ENCODE measurements at regions not wholly inside any gene's neighbourhood (a gene's known extent, or its start where the extent isn't known, plus 50 kb on each side); places are given as distances from the start of the nearest gene placed in this dataset.

GRCh38 chr9:26695298-26695622, 197.3 kb downstream of the CAAP1 start:
- no peak overlapping the region for H3K27ac ChIP-seq
- no peak for DNase-seq
- no peaks in the 10 kb centered on the region for H3K27me3 ChIP-seq
- TF ChIP-seq CTCF (IDR thresholded peaks at IDR 0.05) (no peak), POLR2A (IDR thresholded peaks at IDR 0.05) (no peak)
- H3K4me1 ChIP-seq, result no peaks in the 10 kb centered on the region
- H3K36me3 ChIP-seq, result no peaks in the 10 kb centered on the region
- H3K9me3 ChIP-seq, result no peaks in the 10 kb centered on the region
- H3K4me3 ChIP-seq, result no peak overlapping the region
- intact Hi-C loops (cut with DNase I; ENCODE audit: low total_unique reads), result no loop called here

GRCh38 chr9:26694381-26695297, 198.0 kb downstream of the CAAP1 start:
- DNase-seq, result no peak
- Histone ChIP-seq H3K27me3 (no peaks in the 10 kb centered on the region), H3K4me1 (no peaks in the 10 kb centered on the region), H3K36me3 (no peaks in the 10 kb centered on the region), H3K4me3 (no peak overlapping the region), H3K27ac (no peak overlapping the region), H3K9me3 (no peaks in the 10 kb centered on the region)
- TF ChIP-seq POLR2A (IDR thresholded peaks at IDR 0.05) (no peak), CTCF (IDR thresholded peaks at IDR 0.05) (no peak)
- intact Hi-C loops (cut with DNase I; ENCODE audit: low total_unique reads), result no loop called here

- intact Hi-C loops (cut with DNase I; ENCODE audit: low total_unique reads), result no loop called here
- TF ChIP-seq CTCF (IDR thresholded peaks at IDR 0.05) (no peak), POLR2A (IDR thresholded peaks at IDR 0.05) (no peak)
- H3K27me3 ChIP-seq, result no peaks in the 10 kb centered on the region
- H3K4me1 ChIP-seq, result no peaks in the 10 kb centered on the region
- H3K4me3 ChIP-seq, result no peak overlapping the region
- no peaks in the 10 kb centered on the region for H3K9me3 ChIP-seq
- DNase-seq, result no peak
- no peaks in the 10 kb centered on the region for H3K36me3 ChIP-seq
- H3K27ac ChIP-seq, result no peak overlapping the region
Measured at GRCh38 chr9:26689041-26689440, 203.6 kb downstream of the CAAP1 start.

GRCh38 chr9:26687421-26687820, 205.2 kb downstream of the CAAP1 start:
- Histone ChIP-seq H3K4me1 (no peaks in the 10 kb centered on the region), H3K27ac (no peak overlapping the region), H3K4me3 (no peak overlapping the region), H3K9me3 (no peaks in the 10 kb centered on the region), H3K36me3 (no peaks in the 10 kb centered on the region), H3K27me3 (no peaks in the 10 kb centered on the region)
- intact Hi-C loops (cut with DNase I; ENCODE audit: low total_unique reads), result no loop called here
- no peak for DNase-seq
- TF ChIP-seq CTCF (IDR thresholded peaks at IDR 0.05) (no peak), POLR2A (IDR thresholded peaks at IDR 0.05) (no peak)

GRCh38 chr9:26685818-26686217, 206.8 kb downstream of the CAAP1 start:
- intact Hi-C loops (cut with DNase I; ENCODE audit: low total_unique reads), result no loop called here
- no peak for DNase-seq
- no peak for TF ChIP-seq POLR2A (IDR thresholded peaks at IDR 0.05)
- no peak for TF ChIP-seq CTCF (IDR thresholded peaks at IDR 0.05)

More at GRCh38 chr9:26685818-26686217, 206.8 kb downstream of the CAAP1 start:
- H3K27ac ChIP-seq, result no peak overlapping the region
- H3K36me3 ChIP-seq, result no peaks in the 10 kb centered on the region
- no peaks in the 10 kb centered on the region for H3K4me1 ChIP-seq
- no peaks in the 10 kb centered on the region for H3K9me3 ChIP-seq
- H3K4me3 ChIP-seq, result no peak overlapping the region
- H3K27me3 ChIP-seq, result no peaks in the 10 kb centered on the region
